Keratinocyte (primary cell): ENCODE measurements at regions not wholly inside any gene's neighbourhood (a gene's known extent, or its start where the extent isn't known, plus 50 kb on each side); places are given as distances from the start of the nearest gene placed in this dataset.

Source experiments
- DNase-seq: peaks from one replicate; pipeline ENCODE4 v3.0.0-alpha.2; 2011; ENCODE audit warnings: low read depth, missing footprints, low spot score
- FAIRE-seq: peaks from 2 replicates; lab custom pipeline; 2011; peaks lifted over from hg19 to GRCh38; lab: Jason Lieb, UNC
- H2AFZ ChIP-seq: 2 replicates; pipeline ENCODE4 v1.6.0; 2012; ENCODE audit warnings: low read length, control low read depth, inconsistent platforms; ENCODE audit not compliant: control insufficient read depth
- H3K27ac ChIP-seq: 2 replicates; pipeline ENCODE4 v1.5.1; 2011; ENCODE audit warnings: low read length; ENCODE audit not compliant: control insufficient read depth, insufficient read depth
- H3K27me3 ChIP-seq: 3 replicates; pipeline ENCODE4 v1.6.0; 2011; ENCODE audit warnings: low read length; ENCODE audit not compliant: control insufficient read depth, insufficient read depth; ENCODE audit errors: extremely low read depth
- H3K36me3 ChIP-seq, 2 experiments: 2 replicates in 1 of 2; 3 replicates in 1 of 2; pipeline ENCODE4 v1.5.1; 2011; ENCODE audit warnings: low read length in 2 of 2, mild to moderate bottlenecking in 1 of 2; ENCODE audit not compliant: control insufficient read depth in 2 of 2, insufficient read depth in 2 of 2; ENCODE audit errors: extremely low read depth in 1 of 2
- H3K4me1 ChIP-seq: 3 replicates; pipeline ENCODE4 v1.5.1; 2011; ENCODE audit warnings: low read length; ENCODE audit not compliant: control insufficient read depth, insufficient read depth; ENCODE audit errors: extremely low read depth
- H3K4me2 ChIP-seq: 3 replicates; pipeline ENCODE4 v1.6.0; 2011; ENCODE audit warnings: low read depth, low read length; ENCODE audit not compliant: control insufficient read depth, insufficient read depth; ENCODE audit errors: extremely low read depth
- H3K4me3 ChIP-seq, 3 experiments: fragments of 200-600 bp in 1 of 3; sonication (generic) in 1 of 3; 2 replicates in 2 of 3; 3 replicates in 1 of 3; pipeline ENCODE4 v1.5.1; 2011 to 2016; ENCODE audit warnings: low read length in 3 of 3, mild to moderate bottlenecking in 3 of 3, control low read depth in 2 of 3, inconsistent platforms in 1 of 3, low read depth in 1 of 3, mixed read lengths in 1 of 3, mixed run types in 1 of 3, moderate library complexity in 1 of 3; ENCODE audit not compliant: control insufficient read depth in 2 of 3, insufficient read depth in 2 of 3; ENCODE audit errors: extremely low read depth in 1 of 3
- H3K79me2 ChIP-seq: 2 replicates; pipeline ENCODE4 v1.6.0; 2012; ENCODE audit warnings: low read length; ENCODE audit not compliant: control insufficient read depth, insufficient read depth
- H3K9ac ChIP-seq: 3 replicates; pipeline ENCODE4 v1.6.0; 2011; ENCODE audit warnings: low read length; ENCODE audit not compliant: control insufficient read depth, insufficient read depth; ENCODE audit errors: extremely low read depth
- H3K9me1 ChIP-seq: 3 replicates; pipeline ENCODE4 v1.6.0; 2011; ENCODE audit warnings: low read length; ENCODE audit not compliant: control insufficient read depth, insufficient read depth; ENCODE audit errors: extremely low read depth
- H3K9me3 ChIP-seq: 2 replicates; pipeline ENCODE4 v1.5.1; 2012; ENCODE audit warnings: low read depth, low read length; ENCODE audit not compliant: control insufficient read depth
- H4K20me1 ChIP-seq: 3 replicates; pipeline ENCODE4 v1.6.0; 2011; ENCODE audit warnings: low read length; ENCODE audit not compliant: control insufficient read depth, insufficient read depth; ENCODE audit errors: extremely low read depth
- CTCF ChIP-seq, 3 experiments: IDR thresholded peaks in 1 of 3; conservative IDR thresholded peaks in 1 of 3; optimal IDR thresholded peaks in 1 of 3; 2 replicates in 2 of 3; 3 replicates in 1 of 3; pipeline versions ENCODE3 to v1.5.1; 2011; ENCODE audit warnings: low read length in 3 of 3, mild to moderate bottlenecking in 3 of 3, moderate library complexity in 2 of 3, control low read depth in 1 of 3, inconsistent platforms in 1 of 3; ENCODE audit not compliant: insufficient read depth in 2 of 3; ENCODE audit errors: extremely low read depth in 1 of 3
- EZH2 ChIP-seq: IDR thresholded peaks from one replicate; pipeline ENCODE4 v1.6.1; 2012; ENCODE audit warnings: inconsistent platforms, mild to moderate bottlenecking, low read length, moderate library complexity
- dilution Hi-C: fragments of 300-500 bp; cut with MboI; formaldehyde crosslinking; loops from one replicate; pipeline ENCODE4 v1.7.0; 2020; ENCODE audit warnings: low sequenced_read_pairs; ENCODE audit not compliant: extremely low pct_ligation_motif_present

GRCh38 chr6:8743170-8743745 lies 307.9 kb upstream of the SLC35B3 start:
- no peak overlapping the region for H3K27ac ChIP-seq
- DNase-seq: no peak
- H3K36me3 ChIP-seq: no peaks in the 10 kb centered on the region
- no peak overlapping the region for H3K9ac ChIP-seq
- H4K20me1 ChIP-seq: no peaks in the 10 kb centered on the region
- H3K4me1 ChIP-seq: no peaks in the 10 kb centered on the region
- peak; percentile 17 for FAIRE-seq
- dilution Hi-C loops: no loop called here
- H2AFZ ChIP-seq: peak overlapping the region; percentile 28
- H3K4me2 ChIP-seq: peak overlapping the region; percentile 26
- H3K9me1 ChIP-seq: no peaks in the 10 kb centered on the region
- no peaks in the 10 kb centered on the region for H3K79me2 ChIP-seq
- no peaks in the 10 kb centered on the region for H3K27me3 ChIP-seq
- TF ChIP-seq CTCF (optimal IDR thresholded peaks at IDR 0.05 in 1 of 3, IDR thresholded peaks at IDR 0.05 in 1 of 3, conservative IDR thresholded peaks at IDR 0.05 in 1 of 3; ENCODE audit: extremely low read depth in 1 of 3, insufficient read depth in 2 of 3, low read length in 3 of 3) (peak in 2 of 3 experiments; percentile 7 to 31), EZH2 (no peak)
- H3K4me3 ChIP-seq: no peak overlapping the region
- H3K9me3 ChIP-seq: no peaks in the 10 kb centered on the region

GRCh38 chr6:8739454-8739853 lies 304.1 kb upstream of the SLC35B3 start:
- H3K79me2 ChIP-seq: no peaks in the 10 kb centered on the region
- H3K27ac ChIP-seq: no peak overlapping the region
- TF ChIP-seq EZH2: no peak
- TF ChIP-seq CTCF (optimal IDR thresholded peaks at IDR 0.05 in 1 of 3, IDR thresholded peaks at IDR 0.05 in 1 of 3, conservative IDR thresholded peaks at IDR 0.05 in 1 of 3; ENCODE audit: extremely low read depth in 1 of 3, insufficient read depth in 2 of 3, low read length in 3 of 3): no peak
- H4K20me1 ChIP-seq: no peaks in the 10 kb centered on the region
- DNase-seq (no peak), FAIRE-seq (no peak)
- no peaks in the 10 kb centered on the region for H3K27me3 ChIP-seq
- no peaks in the 10 kb centered on the region for H3K9me1 ChIP-seq
- H3K4me1 ChIP-seq: no peaks in the 10 kb centered on the region
- no peaks in the 10 kb centered on the region for H3K9me3 ChIP-seq
- no peak overlapping the region for H3K9ac ChIP-seq
- H3K36me3 ChIP-seq: no peaks in the 10 kb centered on the region
- dilution Hi-C loops: no loop called here
- H2AFZ ChIP-seq: no peak overlapping the region
- H3K4me2 ChIP-seq: no peak overlapping the region
- no peak overlapping the region for H3K4me3 ChIP-seq
